Astrocyte of the cerebellum (primary cell): ENCODE measurements at regions not wholly inside any gene's neighbourhood (a gene's known extent, or its start where the extent isn't known, plus 50 kb on each side); places are given as distances from the start of the nearest gene placed in this dataset.

Experiments
- DNase-seq: peaks from one replicate; pipeline ENCODE4 v3.0.0-alpha.2; 2011; ENCODE audit warnings: low read depth
- H3K4me3 ChIP-seq: 2 replicates; pipeline ENCODE4 v1.5.1; 2011; ENCODE audit warnings: mild to moderate bottlenecking, low read depth, low read length, moderate library complexity
- in situ Hi-C: cut with HindIII; loops from 2 replicates; pipeline ENCODE4 v1.10.0; 2017; ENCODE audit warnings: low sequenced_read_pairs
- TF ChIP-seq, protein P1 (sequence below): IDR thresholded peaks from 2 replicates; pipeline ENCODE4 v1.5.1; 2012; ENCODE audit warnings: low read length, low read depth, moderate library complexity, mild to moderate bottlenecking; ENCODE audit errors: missing control alignments

DNA sequence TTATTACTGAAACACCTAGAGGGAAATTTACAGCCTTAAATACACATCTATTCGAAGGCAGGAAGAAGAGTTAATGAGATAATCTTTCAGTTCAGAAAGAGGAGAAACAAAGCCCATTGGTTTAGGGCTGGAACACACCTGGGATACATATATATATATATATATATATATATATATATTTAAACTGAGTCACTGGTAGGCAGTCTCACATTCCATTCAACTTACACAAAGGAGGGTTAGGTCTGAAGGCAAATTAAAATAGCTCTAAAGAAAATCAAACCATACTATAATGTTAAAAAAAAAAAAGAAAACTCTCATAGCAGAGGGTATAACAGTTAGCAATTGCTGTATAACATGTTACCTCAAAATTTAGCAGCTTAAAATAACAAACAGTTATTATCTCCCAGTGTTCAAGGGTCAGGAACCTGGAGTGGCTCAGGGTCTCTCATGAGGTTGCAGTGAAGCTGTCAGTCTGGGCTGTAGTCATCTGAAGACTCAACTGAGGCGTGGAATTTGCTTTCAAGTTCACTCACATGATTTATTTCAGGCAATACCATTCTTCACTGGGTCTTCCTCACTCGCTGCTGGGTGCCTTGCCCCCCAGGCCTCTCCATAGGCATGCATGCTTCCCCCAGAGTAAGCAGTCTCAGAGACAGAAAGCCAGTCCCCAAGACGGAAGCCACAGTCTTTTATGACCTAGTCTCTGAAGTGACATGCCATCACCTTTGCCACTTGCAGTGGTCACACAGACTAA, 332.8 kb downstream of the NSG2 start:
- in situ Hi-C loops: no loop called here
- TF ChIP-seq, protein P1, sequence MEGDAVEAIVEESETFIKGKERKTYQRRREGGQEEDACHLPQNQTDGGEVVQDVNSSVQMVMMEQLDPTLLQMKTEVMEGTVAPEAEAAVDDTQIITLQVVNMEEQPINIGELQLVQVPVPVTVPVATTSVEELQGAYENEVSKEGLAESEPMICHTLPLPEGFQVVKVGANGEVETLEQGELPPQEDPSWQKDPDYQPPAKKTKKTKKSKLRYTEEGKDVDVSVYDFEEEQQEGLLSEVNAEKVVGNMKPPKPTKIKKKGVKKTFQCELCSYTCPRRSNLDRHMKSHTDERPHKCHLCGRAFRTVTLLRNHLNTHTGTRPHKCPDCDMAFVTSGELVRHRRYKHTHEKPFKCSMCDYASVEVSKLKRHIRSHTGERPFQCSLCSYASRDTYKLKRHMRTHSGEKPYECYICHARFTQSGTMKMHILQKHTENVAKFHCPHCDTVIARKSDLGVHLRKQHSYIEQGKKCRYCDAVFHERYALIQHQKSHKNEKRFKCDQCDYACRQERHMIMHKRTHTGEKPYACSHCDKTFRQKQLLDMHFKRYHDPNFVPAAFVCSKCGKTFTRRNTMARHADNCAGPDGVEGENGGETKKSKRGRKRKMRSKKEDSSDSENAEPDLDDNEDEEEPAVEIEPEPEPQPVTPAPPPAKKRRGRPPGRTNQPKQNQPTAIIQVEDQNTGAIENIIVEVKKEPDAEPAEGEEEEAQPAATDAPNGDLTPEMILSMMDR: no peak
- DNase-seq: no peak
- H3K4me3 ChIP-seq: no peak overlapping the region

DNA sequence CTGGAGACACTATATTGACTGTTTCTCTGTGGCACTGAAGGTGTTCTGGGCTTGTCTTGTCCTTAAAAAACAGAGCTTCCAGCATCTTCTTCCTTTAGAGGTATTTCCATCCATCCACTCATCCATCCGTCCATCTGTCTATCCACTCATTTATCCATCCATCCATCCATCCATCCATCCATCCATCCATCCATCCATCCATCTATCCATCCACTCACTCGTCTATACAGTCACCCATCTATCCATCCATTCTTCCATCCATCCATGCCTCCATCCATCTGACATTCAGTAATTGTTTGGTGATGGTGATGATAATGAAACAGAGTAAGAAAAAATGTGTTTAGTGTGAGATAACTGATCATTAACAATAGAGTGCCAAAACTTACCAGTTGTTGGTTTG, 334.8 kb downstream of the NSG2 start:
- TF ChIP-seq, protein P1: no peak
- in situ Hi-C loops: no loop called here
- no peak overlapping the region for H3K4me3 ChIP-seq
- DNase-seq: no peak

DNA sequence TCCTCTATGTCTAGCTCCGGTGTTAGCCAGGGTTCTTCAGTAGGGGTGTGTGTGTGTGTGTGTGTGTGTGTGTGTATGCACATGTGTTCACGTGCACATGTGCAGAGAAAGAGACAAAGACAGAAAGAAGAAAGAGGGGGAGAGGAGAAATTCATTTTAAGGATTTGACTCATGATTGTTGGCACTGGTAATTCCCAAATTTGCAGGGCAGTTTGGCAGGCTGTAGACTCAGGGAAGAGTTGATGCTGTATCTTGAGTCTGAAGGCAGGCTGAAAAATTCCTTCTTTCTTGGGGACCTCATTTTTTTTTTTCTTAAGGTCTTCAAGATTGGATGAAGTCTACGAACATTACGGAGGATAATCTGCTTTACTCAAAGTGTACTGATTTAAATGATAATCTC, 335.7 kb downstream of the NSG2 start:
- no peak for DNase-seq
- H3K4me3 ChIP-seq: no peak overlapping the region
- TF ChIP-seq, protein P1: no peak
- in situ Hi-C loops: no loop called here

DNA sequence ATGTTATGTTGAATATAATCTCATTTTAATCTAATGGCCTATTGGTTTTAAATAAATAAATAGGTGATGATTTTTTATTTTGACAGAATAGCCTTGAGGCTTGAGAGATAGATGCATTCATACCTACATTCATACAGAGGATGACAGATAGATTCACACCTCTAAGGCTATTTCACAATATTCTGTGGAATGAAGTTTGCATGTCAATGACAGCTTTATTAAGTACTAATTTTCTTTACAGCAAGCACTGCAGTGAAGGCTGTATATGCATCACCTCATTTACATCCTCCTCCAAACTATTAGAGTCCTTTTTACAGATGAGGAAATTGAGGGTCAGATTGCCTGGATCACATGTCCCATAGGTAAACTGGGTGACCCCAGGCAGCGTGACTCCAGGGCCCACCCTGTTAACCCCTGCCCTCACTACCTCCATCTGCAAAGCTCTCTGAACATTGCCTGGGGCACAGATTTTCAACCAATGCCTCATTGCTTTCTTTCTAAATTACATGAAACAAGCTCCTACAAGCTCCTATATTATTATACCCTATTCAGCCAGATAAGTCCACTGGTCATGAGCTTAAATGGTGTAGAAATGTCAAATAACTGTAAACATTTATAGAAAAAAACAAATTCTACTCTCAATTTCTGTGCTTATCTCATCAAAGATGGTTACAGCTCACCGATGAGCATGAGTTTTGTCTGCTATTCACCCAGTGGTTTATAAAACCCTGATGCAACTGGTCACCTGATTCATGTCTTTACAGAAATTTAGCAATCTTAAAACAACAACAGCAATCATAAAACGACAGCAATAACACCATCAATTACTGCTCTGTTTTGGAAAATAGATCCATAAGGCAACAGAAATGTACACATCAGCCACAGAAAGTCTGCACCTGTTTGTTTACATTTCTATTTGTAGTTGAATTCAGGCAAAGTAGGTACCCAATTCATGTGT, 338.0 kb downstream of the NSG2 start:
- in situ Hi-C loops: no loop called here
- no peak overlapping the region for H3K4me3 ChIP-seq
- no peak for DNase-seq
- TF ChIP-seq, protein P1: no peak

DNA sequence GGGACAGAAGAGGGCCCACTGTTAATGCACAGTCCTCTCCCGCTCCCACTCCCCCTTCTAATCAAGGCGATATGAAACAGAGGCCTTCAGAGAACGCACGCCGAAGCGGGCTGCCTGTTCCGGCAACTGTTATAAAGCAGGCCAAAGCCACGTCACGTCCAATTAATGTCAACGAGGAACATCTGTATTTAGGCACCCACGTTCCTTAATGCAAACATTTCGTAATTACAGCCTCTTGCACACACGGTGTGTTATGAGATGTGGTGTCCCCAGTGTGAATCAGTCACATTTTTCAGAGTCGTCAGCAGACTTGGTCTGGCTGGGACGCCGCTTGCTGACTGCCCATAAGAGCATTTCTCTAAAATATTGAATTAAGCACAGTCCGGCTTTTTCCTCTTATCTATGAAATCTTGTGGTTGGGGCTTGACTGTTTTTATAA, 339.0 kb downstream of the NSG2 start:
- TF ChIP-seq, protein P1: no peak
- no peak for DNase-seq
- in situ Hi-C loops: no loop called here
- H3K4me3 ChIP-seq: no peak overlapping the region

DNA sequence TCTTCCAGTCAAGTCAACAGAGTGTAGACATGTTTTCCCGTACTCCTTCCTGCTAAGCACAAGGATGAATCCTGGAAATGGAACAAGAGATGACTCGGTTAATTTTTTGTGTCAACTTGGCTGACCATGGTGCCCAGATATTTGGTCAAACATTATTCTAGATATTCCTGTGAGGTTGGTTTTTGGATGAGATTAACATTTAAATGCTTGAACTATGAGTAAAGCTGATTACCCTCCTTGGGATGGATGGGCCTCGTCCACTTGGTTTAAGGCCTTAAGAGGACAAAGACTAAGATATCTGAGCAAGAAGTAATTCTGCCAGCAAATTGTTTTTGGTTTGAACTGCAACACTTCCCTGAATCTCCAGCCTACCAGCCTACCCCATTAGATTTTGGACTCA, 338.1 kb upstream of the MSX2 start:
- TF ChIP-seq, protein P1: no peak
- no peak overlapping the region for H3K4me3 ChIP-seq
- no peak for DNase-seq
- in situ Hi-C loops: no loop called here
